Mucosa of descending colon (tissue), 3 donors: ENCODE measurements at regions not wholly inside any gene's neighbourhood (a gene's known extent, or its start where the extent isn't known, plus 50 kb on each side); places are given as distances from the start of the nearest gene placed in this dataset.

Experiments used
- ATAC-seq: fragments of 200-7000 bp; cut with Tn5 transposase; one replicate; pipeline ENCODE4 v1.9.1; 2020; ENCODE audit warnings: mild to moderate bottlenecking, moderate library complexity
- DNase-seq, 3 donors: peaks; one replicate each; pipeline ENCODE4 v3.0.0-alpha.2; 2020
- H3K36me3 ChIP-seq: fragments of 200-600 bp; one replicate; pipeline ENCODE4 v1.8.0; 2021; ENCODE audit warnings: low read depth, mild to moderate bottlenecking
- H3K4me1 ChIP-seq: fragments of 200-600 bp; one replicate; pipeline ENCODE4 v1.8.0; 2021; ENCODE audit warnings: low read depth, mild to moderate bottlenecking
- H3K4me3 ChIP-seq: fragments of 200-600 bp; one replicate; pipeline ENCODE4 v1.8.0; 2021; ENCODE audit warnings: mild to moderate bottlenecking
- H3K9me3 ChIP-seq: fragments of 200-600 bp; one replicate; pipeline ENCODE4 v1.8.0; 2021; ENCODE audit warnings: mild to moderate bottlenecking
- intact Hi-C, 2 donors: fragments of 100-400 bp; cut with DNase I in 1 of 2; cut with micrococcal nuclease in 1 of 2; formaldehyde crosslinking; loops; one replicate each; pipeline versions ENCODE4 v1.11.0 to v1.11.1; 2022; cut with DNase I, micrococcal nuclease
- TF ChIP-seq, protein P1 (sequence below): fragments of 200-600 bp; IDR thresholded peaks from one replicate; pipeline ENCODE4 v1.8.0; 2022; ENCODE audit warnings: antibody characterized with exemption, mild to moderate bottlenecking
- donor health status: DM: no; HTN: no; CAD: no; lungs with moderate emphysema.
- donor health status: DM: no; HTN: no; CAD: no.
- donor health status: DM: no; HTN: yes; CAD: no.

DNA sequence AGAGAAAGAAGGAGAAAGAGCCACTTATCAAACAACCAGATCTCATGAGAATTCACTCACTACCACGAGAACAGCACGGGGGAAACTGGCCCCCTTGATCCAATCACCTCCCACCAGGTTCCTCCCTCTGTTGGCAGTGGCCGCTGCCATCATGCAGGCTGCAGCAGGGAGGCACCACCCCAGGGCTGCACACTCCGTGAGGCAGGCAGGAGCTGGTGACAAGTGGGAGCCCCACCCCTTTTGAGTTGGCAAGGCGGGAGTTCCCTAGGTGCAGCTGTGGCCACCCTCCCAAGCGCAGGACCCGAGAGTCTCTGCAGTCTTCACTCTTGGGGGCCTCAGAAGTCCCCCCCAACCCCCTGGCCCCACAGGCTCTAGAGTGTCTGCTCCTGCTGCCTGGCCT lies 83.9 kb upstream of the GJB5 start:
- no peaks in the 10 kb centered on the region for H3K4me1 ChIP-seq
- no peak for ATAC-seq

GRCh38 chr1:34671887-34672286 lies 83.0 kb upstream of the GJB5 start:
- DNase-seq (no peak), ATAC-seq (no peak)
- intact Hi-C loops = no loop called here
- no peaks in the 10 kb centered on the region for H3K9me3 ChIP-seq
- TF ChIP-seq, protein P1, sequence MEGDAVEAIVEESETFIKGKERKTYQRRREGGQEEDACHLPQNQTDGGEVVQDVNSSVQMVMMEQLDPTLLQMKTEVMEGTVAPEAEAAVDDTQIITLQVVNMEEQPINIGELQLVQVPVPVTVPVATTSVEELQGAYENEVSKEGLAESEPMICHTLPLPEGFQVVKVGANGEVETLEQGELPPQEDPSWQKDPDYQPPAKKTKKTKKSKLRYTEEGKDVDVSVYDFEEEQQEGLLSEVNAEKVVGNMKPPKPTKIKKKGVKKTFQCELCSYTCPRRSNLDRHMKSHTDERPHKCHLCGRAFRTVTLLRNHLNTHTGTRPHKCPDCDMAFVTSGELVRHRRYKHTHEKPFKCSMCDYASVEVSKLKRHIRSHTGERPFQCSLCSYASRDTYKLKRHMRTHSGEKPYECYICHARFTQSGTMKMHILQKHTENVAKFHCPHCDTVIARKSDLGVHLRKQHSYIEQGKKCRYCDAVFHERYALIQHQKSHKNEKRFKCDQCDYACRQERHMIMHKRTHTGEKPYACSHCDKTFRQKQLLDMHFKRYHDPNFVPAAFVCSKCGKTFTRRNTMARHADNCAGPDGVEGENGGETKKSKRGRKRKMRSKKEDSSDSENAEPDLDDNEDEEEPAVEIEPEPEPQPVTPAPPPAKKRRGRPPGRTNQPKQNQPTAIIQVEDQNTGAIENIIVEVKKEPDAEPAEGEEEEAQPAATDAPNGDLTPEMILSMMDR = no peak
- no peak overlapping the region for H3K4me3 ChIP-seq
- no peaks in the 10 kb centered on the region for H3K4me1 ChIP-seq
- H3K36me3 ChIP-seq = no peaks in the 10 kb centered on the region

More for the DNA sequence above, 83.9 kb upstream of the GJB5 start:
- Histone ChIP-seq H3K36me3 (no peaks in the 10 kb centered on the region), H3K4me3 (no peak overlapping the region), H3K9me3 (no peaks in the 10 kb centered on the region)
- no peak for DNase-seq
- TF ChIP-seq, protein P1 = no peak
- intact Hi-C loops = no loop called here

DNA sequence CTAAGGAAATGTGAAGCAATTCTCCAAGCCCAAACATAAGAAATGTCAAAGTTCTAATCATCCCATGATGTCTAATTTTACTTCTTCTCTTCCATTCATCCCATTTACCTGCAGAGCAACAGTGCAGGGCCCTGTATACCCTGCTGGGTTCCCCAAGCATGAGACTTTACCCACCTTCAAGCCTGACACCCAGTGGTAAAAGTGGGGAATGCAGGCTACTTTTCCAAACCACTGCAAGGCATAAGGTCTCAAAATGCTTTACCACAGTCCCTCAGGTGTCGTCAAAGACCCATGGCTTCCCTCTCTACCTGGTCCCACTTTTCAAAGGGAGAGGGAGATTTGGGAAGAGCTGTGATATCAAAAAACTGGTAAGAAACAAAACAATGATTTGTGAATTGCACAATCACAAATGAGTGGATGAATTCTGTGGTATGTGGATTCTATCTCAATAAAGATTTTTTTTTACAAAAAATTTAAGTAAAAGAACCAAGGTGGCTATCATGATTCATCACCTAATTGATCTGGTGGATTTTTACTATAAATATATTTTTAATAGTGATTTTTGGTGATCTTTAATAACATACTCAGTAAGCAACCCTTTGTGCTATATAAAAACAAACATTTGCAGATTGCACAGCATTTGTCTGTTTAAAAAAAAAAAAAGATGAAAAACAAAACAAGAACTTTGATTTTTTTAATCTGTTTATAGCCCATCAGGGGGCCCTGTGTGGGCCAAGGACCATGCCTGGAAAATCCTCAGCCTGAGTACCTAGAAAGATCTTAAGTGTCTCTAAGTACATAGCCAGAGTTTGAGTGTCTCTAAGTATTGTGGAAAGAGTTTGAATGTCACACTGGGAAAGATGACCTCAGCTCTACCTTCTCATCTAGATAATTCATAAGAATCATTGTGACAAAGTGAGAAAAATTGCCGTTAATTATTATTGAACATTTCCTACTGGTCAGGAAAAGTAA lies 73.1 kb upstream of the GJB5 start:
- intact Hi-C loops = no loop called here
- no peak overlapping the region for H3K4me3 ChIP-seq
- H3K4me1 ChIP-seq = no peaks in the 10 kb centered on the region
- DNase-seq = peak in 1 of 3 donors; percentile 81
- H3K9me3 ChIP-seq = no peaks in the 10 kb centered on the region
- ATAC-seq = peak; percentile 53
- TF ChIP-seq, protein P1 = peak; percentile 65
- no peaks in the 10 kb centered on the region for H3K36me3 ChIP-seq

DNA sequence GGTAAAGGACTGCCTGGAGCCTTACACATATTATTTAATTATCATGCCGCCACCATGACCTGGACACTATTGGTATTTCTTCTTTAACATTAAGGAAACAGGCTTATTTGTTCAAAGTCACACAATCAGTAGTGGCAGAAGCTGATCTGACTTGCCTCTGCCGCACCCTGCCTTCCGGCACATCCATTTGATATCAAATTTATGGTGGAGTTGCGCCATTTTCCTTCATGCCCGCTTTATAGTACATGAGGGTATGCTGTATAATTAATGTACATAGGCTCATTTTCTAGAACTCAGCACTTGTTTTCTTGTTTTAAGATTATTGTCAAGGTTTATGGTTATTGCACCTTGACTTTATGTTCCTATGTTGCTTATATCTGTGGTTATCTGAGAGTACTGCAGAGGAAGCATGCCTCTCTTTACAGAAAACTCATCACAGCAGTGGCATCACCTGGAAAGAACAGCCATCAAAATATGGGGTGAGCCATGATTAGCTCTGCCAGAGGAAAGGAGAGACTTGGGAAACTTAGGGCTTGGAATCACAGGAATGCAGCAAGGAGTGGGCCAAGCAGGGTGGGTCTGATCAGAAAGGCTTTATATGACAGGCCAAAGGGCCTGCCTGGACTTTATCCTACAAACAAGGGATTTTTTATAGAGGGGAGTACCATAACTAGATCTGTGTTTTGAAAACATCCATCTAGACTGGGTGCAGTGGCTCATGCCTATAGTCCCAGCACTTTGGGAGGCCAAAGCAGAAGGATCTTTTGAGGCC lies 72.2 kb upstream of the GJB5 start:
- DNase-seq = peak in 2 of 3 donors; percentile 37 to 61
- TF ChIP-seq, protein P1 = no peak
- Histone ChIP-seq H3K4me1 (no peaks in the 10 kb centered on the region), H3K9me3 (no peaks in the 10 kb centered on the region), H3K4me3 (no peak overlapping the region), H3K36me3 (no peaks in the 10 kb centered on the region)
- intact Hi-C loops = no loop called here
- ATAC-seq = peak; percentile 67

- DNase-seq = no peak
- peak; percentile 3 for ATAC-seq
- H3K36me3 ChIP-seq = no peaks in the 10 kb centered on the region
- intact Hi-C loops = no loop called here
- TF ChIP-seq, protein P1 = no peak
- H3K4me3 ChIP-seq = no peak overlapping the region
- no peaks in the 10 kb centered on the region for H3K9me3 ChIP-seq
- peaks cover 2% of the 10 kb centered on the region for H3K4me1 ChIP-seq
Measured at GRCh38 chr1:34683616-34684015, 71.2 kb upstream of the GJB5 start.
